ENCODE measurements at regions not wholly inside any gene's neighbourhood (a gene's known extent, or its start where the extent isn't known, plus 50 kb on each side); places are given as distances from the start of the nearest gene placed in this dataset.

- H3K4me1 ChIP-seq: peaks cover 0 to 28% (median 22%) of the 10 kb centered on the region in 4 donors
- DNase-seq: no peak
- peak overlapping the region; percentile 59 to 79 (median 69) for H3K27ac ChIP-seq
- no peaks in the 10 kb centered on the region for H3K9me3 ChIP-seq
- no peaks in the 10 kb centered on the region for H3K36me3 ChIP-seq
- WGBS, 2 donors: 25 to 56% methylated on average over 12 of the region's 12 CpGs
- intact Hi-C loops (cut with DNase I): no loop called here
- TF ChIP-seq POLR2A (IDR thresholded peaks at IDR 0.05) (no peak), EP300 (IDR thresholded peaks at IDR 0.05) (no peak), POLR2AphosphoS5 (IDR thresholded peaks at IDR 0.05) (peak in 3 of 4 donors; percentile 11 to 52 (median 24)), CTCF (IDR thresholded peaks at IDR 0.05) (no peak)
- H3K27me3 ChIP-seq: no peaks in the 10 kb centered on the region
- H3K4me3 ChIP-seq: no peak overlapping the region
These were observed 70.2 kb upstream of the ERRFI1 start for GRCh38 chr1:8096105-8097011.

GRCh38 chr1:8095584-8095983 is 69.5 kb upstream of the ERRFI1 start:
- intact Hi-C loops (cut with DNase I): no loop called here
- no peak overlapping the region for H3K4me3 ChIP-seq
- TF ChIP-seq EP300 (IDR thresholded peaks at IDR 0.05): no peak
- no peak for TF ChIP-seq POLR2AphosphoS5 (IDR thresholded peaks at IDR 0.05)
- no peak for TF ChIP-seq POLR2A (IDR thresholded peaks at IDR 0.05)
- no peak for TF ChIP-seq CTCF (IDR thresholded peaks at IDR 0.05)
- no peaks in the 10 kb centered on the region for H3K36me3 ChIP-seq
- peak overlapping the region in 2 of 4 donors; percentile 59 to 79 for H3K27ac ChIP-seq
- no peak for DNase-seq
- H3K4me1 ChIP-seq: peaks cover 0 to 33% (median 28%) of the 10 kb centered on the region in 4 donors
- no peaks in the 10 kb centered on the region for H3K27me3 ChIP-seq
- H3K9me3 ChIP-seq: no peaks in the 10 kb centered on the region
- 95 to 96% methylated on average over 5 of the region's 5 CpGs for WGBS, 2 donors

GRCh38 chr1:8094481-8095241 is 68.6 kb upstream of the ERRFI1 start:
- no peaks in the 10 kb centered on the region for H3K36me3 ChIP-seq
- intact Hi-C loops (cut with DNase I): no loop called here
- peaks cover 0 to 42% (median 36%) of the 10 kb centered on the region in 4 donors for H3K4me1 ChIP-seq
- no peaks in the 10 kb centered on the region for H3K27me3 ChIP-seq
- WGBS, 2 donors: 44 to 66% methylated on average over 18 of the region's 18 CpGs
- H3K4me3 ChIP-seq: no peak overlapping the region
- no peaks in the 10 kb centered on the region for H3K9me3 ChIP-seq
- peak overlapping the region in 1 of 4 donors; percentile 5 for H3K27ac ChIP-seq
- DNase-seq: no peak
- TF ChIP-seq EP300 (IDR thresholded peaks at IDR 0.05) (no peak), POLR2AphosphoS5 (IDR thresholded peaks at IDR 0.05) (no peak), POLR2A (IDR thresholded peaks at IDR 0.05) (no peak), CTCF (IDR thresholded peaks at IDR 0.05) (no peak)

GRCh38 chr1:8093221-8093980 is 67.3 kb upstream of the ERRFI1 start:
- Histone ChIP-seq H3K4me3 (no peak overlapping the region), H3K27me3 (no peaks in the 10 kb centered on the region), H3K36me3 (no peaks in the 10 kb centered on the region), H3K9me3 (no peaks in the 10 kb centered on the region), H3K27ac (no peak overlapping the region), H3K4me1 (peaks cover 0 to 44% (median 38%) of the 10 kb centered on the region in 4 donors)
- intact Hi-C loops (cut with DNase I): no loop called here
- 74 to 87% methylated on average over 10 of the region's 10 CpGs for WGBS, 2 donors
- no peak for DNase-seq
- TF ChIP-seq EP300 (IDR thresholded peaks at IDR 0.05): no peak
- TF ChIP-seq CTCF (IDR thresholded peaks at IDR 0.05): no peak
- no peak for TF ChIP-seq POLR2AphosphoS5 (IDR thresholded peaks at IDR 0.05)
- TF ChIP-seq POLR2A (IDR thresholded peaks at IDR 0.05): no peak

Data from sigmoid colon (tissue), 6 donors.